Hematopoietic multipotent progenitor cell treated with erythropoietin and hydrocortisone succinate and interleukin-3 and kit ligand, for 6 days (in vitro differentiated cells): ENCODE measurements at regions not wholly inside any gene's neighbourhood (a gene's known extent, or its start where the extent isn't known, plus 50 kb on each side); places are given as distances from the start of the nearest gene placed in this dataset.
"Not testable (repeated sequence)": the region's sequence is repeated elsewhere in the genome, so short reads cannot be mapped to it uniquely, and the experiment has no call there.

Experiments
- DNase-seq: peaks from one replicate; pipeline ENCODE4 v3.0.0-alpha.2; 2015

DNA sequence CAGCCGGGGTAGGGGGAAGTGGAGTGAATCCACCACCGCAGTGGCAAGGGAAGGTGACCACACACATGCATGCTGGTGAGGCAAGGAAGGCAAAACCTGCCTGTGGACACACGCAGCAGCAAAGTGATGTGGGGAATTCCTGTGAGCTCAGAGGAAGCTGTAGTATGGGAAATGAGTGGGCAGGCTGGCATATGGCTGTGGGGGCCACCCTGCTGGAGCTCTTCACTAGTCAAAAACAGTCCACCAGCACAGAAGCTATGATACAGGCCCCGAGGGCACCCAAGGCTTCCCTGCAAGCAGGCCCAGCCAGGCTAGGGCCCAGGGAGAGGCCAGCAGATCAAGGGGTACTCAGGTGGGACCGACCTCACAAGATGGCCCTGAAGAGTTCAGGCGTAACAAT is 239.1 kb downstream of the CHM start:
- no peak for DNase-seq

DNA sequence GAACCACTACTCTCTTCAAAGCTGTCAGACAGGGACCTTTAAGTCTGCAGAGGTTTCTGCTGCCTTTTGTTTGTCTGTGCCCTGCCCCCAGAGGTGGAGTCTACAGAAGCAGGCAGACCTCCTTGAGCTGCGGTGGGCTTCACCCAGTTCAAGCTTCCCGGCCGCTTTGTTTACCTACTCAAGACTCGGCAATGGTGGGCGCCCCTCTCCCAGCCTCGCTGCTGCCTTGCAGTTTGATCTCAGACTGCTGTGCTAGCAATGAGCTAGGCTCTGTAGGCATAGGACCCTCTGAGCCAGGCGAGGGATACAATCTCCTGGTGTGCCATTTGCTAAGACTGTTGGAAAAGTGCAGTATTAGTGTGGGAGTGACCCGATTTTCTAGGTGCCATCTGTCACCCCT is 275.0 kb downstream of the CHM start:
- DNase-seq, result not testable (repeated sequence)

DNA sequence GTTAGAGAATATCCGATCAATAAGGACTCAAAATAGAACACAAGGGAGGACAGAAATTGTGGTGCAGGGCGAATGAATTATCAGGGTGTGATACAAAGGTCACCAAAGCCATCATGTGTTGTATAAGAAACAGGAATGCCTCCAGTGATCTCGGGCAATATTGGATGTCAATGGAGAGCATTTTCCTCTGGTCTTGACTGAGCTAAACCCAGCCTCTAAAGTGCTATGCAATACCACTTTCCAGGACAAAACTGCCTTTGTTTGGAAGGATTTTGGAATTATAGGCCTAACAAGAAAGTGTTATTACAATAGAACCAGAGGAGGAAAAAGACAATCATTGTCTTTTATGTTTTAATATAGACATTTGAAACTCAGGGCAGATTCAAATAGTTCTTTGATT is 281.7 kb downstream of the CHM start:
- no peak for DNase-seq

DNA sequence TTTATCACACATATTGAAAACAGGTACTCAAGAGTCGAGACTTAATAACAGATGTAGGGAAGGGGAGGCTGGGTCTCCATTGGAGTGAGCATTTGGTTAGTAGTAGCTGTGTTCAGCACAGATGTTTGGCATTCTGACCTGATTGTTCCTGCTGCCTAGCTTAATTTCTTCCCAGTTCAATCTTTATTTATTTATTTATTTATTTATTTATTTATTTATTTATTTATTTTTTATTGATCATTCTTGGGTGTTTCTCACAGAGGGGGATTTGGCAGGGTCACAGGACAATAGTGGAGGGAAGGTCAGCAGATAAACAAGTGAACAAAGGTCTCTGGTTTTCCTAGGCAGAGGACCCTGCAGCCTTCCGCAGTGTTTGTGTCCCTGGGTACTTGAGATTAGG is 324.3 kb downstream of the CHM start:
- DNase-seq, result not testable (repeated sequence)

DNA sequence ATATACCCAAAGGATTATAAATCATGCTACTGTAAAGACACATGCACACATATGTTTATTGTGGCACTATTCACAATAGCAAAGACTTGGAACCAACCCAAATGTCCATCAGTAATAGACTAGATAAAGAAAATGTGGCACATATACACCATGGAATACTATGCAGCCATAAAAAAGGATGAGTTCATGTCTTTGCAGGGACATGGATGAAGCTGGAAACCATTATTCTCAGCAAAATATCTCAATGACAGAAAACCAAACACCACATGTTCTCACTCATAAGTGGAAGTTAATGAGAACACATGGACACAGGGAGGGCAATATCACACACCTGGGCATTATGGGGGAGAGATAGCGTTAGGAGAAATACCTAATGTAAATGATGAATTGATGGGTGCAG is 323.8 kb upstream of the POF1B start:
- not testable (repeated sequence) for DNase-seq

DNA sequence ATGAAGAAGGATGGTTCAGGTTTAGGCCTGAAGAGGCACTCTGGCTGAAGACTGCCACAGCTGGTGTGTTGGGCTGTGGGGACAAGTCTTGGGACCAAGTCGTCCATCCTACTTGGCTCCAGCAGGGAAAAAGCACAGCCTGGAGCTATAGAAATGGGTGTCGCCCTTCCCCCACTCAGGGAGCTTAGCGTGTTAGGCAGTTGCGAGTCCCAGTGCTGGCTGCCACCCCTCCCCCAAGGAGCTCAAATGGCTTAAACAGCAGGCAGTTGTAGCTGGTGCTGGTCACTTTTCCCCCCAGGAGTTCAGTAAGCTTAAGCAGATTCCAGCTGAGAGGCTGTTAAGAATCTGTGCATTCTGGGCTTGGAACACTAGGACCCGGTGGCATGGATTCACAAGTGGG is 319.5 kb upstream of the POF1B start:
- DNase-seq, result no peak

DNA sequence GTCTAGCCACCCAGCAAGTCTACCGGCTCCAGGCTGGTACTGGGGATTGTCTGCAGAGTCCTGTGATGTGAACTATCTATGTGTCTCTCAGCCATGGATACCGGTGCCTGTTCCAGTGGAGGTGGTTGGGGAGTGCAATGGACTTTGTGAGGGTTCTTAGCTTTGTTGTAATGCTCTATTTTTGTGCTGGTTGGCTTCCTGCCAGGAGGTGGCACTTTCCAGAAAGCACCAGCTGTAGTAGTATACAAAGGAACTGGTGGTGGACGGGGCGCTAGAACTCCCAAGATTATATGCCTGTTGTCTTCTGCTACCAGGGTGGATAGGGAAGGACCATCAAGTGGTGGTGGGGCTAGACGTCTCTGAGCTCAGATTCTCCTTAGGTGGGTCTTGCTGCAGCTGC is 306.4 kb upstream of the POF1B start:
- no peak for DNase-seq

DNA sequence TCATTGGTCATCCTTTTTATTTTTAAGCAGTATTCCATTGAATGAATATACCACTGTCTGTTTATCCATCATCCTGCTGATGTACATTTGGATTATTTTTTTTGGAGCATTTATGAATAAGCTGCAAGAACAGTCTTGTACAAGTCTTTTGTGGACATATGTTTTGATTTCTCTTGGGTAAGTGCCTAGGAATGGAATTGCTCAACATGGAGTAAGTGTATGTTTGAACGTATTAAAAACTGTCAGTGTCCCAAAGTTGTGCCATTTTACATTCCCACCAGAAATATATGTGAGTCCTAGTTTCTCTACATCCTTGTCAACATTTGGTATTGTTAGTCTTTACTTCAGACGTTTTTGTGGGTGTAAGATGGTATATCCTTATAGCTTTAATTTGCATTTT is 287.0 kb upstream of the POF1B start:
- no peak for DNase-seq

DNA sequence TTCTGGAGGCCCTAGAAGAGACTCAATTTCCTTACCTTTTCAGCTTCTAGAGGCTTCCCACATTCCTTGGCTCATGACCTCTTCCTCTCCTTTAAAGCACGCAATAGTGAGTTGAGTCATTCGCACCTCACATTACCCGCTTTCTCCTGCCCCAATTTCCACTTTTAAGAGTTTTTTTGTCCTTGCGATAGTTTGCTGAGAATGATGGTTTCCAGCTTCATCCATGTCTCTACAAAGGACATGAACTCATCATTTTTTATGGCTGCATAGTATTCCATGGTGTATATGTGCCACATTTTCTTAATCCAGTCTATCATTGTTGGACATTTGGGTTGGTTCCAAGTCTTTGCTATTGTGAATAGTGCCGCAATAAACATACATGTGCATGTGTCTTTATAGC is 284.5 kb upstream of the POF1B start:
- DNase-seq, result not testable (repeated sequence)

DNA sequence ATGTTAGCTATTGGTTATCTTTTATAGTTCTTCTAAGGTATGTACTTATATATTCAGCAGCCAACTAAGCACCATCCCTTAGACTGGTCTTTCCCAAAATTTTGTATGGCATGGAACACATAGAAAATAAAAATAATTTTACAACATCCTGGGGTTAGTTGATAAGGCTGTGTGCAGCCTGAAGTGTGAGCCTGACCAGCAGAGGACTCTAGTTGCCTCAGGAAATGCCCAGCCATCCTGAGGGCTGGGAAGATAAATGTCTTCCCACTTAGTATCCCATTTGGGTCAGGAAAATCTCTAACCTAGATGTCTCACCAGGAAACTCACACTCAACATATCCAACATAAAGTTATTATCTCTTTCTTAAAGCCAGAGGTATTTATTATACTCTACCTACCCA is 251.4 kb upstream of the POF1B start:
- DNase-seq, result no peak

DNA sequence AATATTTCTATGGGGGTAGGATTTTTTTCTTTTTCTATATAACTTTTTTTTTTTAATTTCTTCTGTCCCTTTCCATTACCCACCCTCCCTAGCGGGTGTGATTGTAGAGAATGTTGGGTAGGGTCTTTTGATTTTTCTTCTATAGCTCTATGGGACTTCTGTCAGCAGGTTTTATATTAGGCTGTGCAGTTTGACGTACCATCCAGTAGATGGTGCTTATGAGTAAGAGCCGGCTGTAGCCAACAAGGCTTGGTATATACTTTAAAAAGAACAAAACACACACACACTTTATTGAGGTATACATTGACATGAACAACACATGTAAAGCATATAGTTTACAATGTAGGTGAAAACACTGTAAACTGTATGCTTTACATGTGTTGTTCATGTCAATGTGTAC is 247.9 kb upstream of the POF1B start:
- peak; percentile 14 for DNase-seq

DNA sequence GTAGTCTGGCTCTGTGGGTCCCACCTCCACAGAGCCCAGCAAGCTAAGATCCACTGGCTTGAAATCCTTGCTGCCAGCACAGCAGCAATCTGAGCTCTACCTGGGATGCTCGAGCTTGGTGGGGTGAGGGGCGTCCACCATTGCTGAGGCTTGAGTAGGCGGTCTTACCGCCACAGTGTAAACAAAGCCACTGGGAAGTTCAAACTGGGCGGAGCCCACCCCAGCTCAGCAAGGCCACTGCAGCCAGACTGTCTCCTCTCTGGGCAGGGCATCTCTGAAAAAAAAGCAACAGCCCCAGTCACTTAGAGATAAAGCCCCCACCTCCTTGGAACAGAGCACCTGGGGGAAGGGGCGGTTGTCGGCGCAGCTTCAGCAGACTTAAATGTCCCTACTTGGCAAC is 243.2 kb upstream of the POF1B start:
- no peak for DNase-seq

DNA sequence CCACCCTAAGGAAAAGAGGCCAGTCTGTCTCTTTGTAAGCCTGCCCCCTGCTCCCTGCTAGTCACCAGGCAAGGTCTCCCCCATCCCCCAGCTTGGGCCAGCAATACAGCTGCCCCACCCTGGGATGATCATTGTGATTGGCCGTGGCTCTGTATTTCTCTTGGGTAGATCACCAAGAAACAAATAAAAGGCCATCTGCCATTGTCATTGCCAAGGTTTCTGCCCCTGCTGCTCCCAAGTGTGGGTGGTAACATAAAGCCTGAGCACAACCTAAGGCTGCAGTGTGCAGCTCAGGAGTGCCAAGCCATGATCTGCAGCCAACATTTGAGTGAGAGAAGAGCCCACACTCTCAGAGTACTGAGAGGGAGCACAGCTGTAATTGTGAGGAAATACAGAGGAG is 241.0 kb upstream of the POF1B start:
- no peak for DNase-seq

DNA sequence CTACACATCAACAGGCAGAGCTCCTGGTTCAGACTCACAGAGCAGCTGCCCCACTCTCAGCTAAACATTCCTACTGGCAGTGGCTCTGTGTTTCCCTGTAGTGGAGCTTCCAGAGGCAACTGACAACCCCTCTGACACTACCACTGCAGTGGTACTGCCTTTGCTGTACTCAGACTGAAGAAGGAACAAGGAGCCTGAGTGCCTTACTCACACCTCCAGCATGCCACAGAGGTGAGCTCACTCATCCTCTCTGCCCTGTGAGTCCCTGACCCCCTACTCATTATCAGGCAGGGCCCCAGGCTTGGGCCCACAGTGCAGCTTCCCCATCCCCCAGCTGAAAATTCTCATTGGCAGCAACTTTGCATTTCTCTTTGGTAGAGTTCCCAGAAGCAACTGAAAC is 240.5 kb upstream of the POF1B start:
- no peak for DNase-seq

DNA sequence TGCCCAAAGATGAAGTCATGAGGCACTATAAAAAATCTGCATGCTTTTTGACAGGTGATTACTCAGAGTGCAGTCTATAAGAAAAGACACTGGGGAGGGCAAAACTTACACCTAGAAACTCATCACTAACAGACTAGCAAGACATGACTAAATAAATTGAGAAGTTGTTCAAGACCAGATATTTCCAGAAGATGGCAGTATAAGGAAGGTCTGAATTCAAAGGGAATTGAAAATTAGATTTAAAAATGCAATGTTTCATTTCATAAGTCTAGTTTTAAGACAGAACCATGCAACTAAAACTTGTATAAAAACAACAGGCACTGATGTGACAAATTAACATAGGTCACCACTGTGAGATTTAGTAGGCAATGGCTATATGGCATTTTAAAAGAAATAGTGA is 232.5 kb upstream of the POF1B start:
- DNase-seq, result peak; percentile 9

DNA sequence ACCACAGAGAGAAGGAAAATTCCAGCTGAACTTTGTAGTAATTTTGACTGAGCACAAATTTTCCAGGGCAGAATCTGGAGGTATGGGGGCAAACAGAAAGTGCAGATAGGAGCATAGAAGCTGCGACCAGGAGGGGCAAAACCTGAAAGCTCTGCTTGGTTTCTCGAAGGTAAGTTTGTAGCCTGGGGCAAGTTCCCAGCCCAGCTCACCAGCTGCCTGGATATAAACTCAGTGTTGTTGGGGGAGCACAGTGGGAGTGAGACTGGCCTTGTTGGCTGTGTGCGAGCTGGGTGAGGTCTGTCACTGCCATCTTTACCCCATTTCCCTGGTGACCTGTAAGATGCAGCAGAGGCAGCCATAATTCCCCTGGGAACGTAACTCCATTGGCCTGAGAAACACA is 213.5 kb upstream of the POF1B start:
- no peak for DNase-seq

DNA sequence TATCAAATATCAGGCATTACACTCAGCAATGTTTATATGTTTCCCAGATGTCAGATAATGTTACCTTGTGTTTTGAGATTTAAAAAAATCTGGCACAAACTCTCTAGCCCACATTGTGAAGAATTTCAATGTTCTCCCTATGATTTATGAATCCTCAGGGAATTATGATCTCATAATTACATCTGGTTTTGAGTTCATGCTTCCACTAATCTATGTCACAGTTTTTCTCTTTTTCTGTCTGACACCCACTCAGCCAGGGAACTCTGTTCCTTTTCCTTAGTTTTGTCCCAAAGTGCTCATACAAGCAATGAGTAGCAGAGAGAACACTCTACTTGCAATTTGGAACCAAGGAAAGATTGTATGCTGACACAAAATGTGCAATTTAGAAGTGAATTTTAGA is 212.1 kb upstream of the POF1B start:
- no peak for DNase-seq

DNA sequence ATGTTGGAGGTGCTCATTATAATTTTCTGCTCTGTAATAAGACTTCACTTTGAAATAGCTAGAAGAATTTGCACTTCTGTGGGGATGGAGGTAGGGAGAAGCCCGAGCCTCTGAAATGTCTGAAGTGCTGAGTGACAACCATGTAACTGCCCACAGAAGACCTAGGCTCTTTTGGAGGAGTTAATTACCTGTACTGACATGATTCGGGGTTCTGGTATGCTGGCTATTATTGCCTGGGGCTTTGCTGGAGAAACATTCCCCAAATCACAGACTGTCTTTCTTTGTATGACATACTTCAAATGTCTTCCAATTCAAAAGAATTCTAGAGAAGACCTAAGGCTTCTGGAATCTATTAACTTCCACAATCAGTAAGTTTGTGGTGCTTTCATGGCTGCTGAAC is 211.2 kb upstream of the POF1B start:
- DNase-seq, result no peak

DNA sequence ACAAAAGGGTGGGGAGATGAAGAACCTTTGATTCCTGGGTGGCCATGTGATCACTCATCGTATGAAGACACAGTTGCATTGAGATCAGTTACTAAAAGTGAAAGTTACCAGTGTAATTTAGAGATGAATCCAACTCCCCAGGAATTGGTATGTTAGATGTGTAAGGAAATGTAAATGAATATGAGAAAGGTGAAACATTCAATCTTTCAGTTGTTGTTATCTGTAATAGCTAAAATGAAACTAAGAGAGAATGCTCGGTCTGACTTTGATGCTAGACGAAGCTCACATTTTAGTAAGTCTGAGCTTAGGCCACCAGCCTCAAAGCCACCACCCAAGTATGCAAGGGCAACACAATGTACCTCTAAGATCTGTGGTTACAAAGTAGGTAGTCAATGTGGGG is 194.3 kb upstream of the POF1B start:
- DNase-seq, result no peak

DNA sequence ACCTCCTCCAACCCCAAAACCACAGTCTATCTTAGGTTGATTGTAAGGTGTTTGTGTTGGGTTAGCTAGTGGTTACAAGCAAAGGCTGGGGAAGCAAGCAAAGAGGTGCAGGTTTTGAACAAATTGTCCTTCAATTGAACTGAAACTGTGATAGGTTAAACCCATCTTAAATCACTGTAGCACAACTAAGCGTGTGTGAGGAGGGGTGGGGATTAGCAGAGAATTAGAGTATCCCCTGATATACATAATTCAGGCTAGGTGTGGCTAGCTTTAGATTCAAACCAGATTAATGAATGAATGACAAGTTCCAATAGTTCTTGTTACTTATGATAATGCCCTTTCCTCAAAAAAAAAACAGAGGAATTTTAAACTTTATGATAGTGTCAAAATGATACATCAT is 191.0 kb upstream of the POF1B start:
- no peak for DNase-seq

DNA sequence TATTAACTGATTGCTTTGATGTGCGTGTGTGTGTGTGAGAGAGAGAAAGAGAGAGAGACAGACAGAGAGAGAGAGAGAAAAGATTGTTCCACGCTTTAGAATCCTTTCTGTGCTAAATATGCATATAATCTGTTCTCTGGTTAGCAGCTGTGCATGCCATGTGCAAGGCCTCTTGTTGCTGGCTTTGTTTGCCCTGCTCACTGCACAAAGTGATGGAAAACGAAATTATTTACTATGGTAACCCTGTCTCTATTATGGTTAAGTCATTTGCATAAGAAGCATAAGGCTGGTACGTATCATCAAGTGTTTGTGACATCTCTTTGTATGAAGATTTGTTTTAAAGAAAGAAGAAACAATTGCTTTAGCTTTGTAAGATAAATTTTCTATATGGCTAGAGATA is 190.2 kb upstream of the POF1B start:
- DNase-seq, result no peak

DNA sequence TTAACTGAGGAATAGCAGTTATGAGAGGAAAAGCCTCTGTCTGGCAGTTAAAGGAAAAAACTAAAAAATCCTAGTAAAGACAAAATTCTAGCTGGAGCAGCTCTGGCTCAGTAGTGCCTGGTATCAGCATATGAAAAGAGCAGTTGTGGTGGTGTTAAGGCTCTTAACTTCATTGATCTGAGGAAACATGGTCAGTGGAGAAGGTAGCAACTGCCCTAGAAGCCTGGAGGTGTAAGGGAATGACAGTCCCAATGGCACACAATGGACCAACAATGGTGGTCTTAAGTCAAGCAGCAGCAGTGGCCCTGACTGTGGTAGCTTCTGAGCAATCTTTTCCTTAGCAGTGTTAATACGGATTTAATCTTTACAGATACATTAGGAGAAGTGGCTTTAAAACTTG is 189.6 kb upstream of the POF1B start:
- DNase-seq, result no peak

DNA sequence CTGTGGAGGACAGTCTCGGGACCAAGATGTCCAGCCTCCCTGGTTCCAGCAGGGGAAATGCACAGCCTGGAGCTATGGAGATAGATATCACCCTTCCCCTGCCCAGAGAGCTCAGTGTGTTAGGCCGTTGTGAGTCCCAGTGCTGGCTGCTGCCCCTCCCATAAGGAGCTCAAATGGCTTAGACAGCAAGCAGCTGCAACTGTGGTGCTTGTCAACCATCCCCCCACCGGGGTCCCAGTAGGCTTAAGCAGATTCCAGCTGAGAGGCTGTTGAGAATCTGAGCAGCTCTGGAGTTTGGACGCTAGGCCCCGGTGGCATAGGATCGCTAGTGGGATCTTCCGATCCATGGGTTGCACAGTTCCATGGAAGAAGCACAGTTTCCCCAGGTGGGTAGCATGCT is 181.8 kb upstream of the POF1B start:
- DNase-seq, result no peak

DNA sequence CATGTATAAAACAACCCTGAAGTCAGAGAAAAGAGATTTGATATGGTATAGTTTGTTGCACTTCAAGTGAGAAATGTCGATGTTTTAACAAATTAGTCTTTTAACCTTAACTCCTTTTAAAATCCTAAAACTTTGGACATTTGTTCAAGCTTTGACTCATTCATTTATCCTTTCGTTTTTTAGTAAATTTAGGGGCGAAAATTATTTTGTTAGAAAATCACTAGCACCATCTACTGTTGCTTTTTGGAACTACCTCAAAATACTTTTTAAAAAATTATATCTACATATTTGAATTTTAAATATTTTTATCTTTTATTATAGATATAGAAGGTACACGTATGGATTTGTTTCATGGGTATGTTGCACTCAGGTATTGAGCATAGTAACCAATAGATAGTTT is 165.1 kb upstream of the POF1B start:
- peak; percentile 1 for DNase-seq

DNA sequence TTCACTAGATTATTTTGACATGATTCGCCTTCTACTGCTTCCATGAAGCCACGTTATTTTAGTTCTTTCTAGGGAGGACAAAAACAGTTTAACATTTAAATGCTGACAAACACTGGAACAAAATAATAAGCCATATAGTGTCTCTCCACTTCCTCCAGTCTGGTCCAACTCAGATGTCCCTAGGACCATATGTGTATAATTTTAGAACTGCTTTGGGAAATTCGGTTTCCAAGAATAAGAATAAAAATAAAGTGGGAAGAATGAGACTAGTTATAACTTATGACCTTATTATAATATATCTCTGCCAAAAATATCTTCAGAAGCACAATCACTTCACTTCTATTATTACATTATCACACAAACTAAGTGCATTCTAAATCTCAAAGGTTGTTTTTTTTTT is 164.4 kb upstream of the POF1B start:
- no peak for DNase-seq

DNA sequence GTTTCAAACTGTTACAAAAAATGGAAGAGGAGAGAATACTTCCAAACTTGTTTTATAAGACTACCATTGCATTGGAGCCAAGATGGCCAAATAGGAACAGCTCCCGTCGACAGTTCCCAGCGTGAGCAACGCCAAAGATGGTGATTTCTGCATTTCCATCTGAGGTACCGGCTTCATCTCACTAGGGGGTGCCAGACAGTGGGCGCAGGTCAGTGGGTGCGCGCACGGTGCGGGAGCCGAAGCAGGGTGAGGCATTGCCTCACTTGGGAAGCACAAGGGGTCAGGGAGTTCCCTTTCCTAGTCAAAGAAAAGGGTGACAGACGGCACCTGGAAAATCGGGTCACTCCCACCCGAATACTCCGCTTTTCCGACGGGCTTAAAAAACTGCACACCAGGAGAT is 149.7 kb upstream of the POF1B start:
- not testable (repeated sequence) for DNase-seq
